Hindlimb muscle (tissue), 1 donor: ENCODE measurements at regions not wholly inside any gene's neighbourhood (a gene's known extent, or its start where the extent isn't known, plus 50 kb on each side); places are given as distances from the start of the nearest gene placed in this dataset.
A peak's percentile ranks its signal among the peaks of the same experiment; 100 is the strongest.

Experiments used
- DNase-seq: peaks from one replicate; pipeline ENCODE4 v3.0.0-alpha.2; 2013

DNA sequence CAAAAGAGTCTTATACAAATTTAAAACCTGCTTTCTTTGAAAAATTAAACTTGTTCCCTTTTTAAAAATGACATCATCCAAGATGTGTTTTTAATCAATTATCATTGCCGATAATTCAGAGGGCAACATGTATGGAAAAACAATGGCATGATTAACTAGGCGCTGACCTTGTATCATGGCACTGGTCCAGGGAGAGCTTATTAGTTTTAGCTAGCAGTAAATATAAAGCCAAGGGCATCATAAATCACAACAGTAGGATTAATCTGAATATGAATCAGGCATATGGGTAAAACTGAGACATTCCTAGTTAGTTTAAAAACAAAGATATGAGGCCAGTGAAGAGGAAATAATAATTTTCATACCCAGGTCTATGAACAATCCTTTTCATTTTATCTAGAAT, 374.0 kb downstream of the HDGFL1 start:
- DNase-seq, result no peak

DNA sequence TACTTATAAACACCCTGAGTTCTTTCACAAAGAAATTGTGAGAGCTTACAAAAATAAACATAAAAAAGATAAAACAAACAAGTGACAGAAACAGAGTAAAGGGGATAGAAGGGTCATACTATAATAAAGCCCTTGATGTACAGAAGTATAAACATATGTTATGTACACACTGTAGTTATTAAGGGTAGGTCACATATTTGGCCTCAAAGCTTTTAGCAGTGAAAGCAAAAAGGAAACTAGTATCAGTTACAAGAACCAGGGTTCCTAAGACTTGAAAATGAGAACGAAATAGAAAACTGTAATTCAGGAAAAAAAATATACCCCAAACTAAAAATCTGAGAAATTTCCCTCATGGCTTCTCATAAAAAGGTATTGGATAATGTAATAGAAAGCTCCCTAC, 380.6 kb downstream of the HDGFL1 start:
- DNase-seq, result no peak

DNA sequence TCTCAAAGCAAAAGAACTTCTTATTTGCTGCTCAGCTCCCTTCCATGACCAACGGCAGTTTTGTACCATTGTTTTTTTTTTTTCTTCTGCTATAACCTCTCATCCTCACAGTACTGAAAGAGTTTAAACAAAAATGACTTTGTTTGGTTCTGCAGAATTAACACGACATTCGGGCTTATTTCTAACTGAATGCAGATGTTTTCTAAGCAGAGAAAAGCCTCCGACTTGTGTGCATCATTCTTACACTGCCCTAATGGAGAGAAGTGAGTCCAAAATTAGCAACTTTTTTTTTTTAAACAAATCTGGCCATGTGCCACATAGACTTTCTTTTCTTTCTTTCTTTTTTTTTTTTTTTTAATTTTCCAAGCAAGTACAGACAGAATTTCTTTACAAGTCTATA, 382.7 kb downstream of the HDGFL1 start:
- no peak for DNase-seq

DNA sequence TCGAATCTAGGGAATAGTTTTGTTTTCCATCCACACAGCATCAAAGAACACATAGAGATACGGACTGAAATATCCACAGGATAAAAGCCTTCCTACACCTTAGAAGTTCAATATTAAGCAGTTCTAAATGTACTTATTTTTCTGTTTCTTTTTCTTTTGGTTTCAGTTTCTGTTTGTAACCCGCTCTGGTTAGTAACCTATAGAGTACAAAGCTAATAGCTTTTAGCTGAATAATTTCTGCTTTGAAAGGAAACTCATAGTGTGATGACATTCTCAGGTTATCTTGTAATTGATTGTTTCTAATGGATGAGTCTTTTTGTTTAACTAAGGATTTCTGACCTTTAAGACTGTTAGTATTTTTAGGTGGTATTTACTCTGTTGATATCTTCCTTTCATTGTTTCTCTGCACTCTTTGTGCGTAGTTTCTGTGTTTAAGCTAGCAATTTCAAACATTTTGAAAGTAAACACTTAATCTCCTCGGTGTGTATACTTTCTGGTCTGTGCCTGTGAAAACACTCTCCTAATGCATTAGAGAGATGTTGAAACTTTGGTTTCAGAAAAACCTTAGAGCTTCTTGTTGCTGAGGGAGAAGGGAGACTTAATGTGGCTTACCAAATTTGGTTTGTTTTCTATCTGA, 385.5 kb downstream of the HDGFL1 start:
- no peak for DNase-seq

GRCh38 chr6:22956029-22956681, 386.8 kb downstream of the HDGFL1 start:
- no peak for DNase-seq

DNA sequence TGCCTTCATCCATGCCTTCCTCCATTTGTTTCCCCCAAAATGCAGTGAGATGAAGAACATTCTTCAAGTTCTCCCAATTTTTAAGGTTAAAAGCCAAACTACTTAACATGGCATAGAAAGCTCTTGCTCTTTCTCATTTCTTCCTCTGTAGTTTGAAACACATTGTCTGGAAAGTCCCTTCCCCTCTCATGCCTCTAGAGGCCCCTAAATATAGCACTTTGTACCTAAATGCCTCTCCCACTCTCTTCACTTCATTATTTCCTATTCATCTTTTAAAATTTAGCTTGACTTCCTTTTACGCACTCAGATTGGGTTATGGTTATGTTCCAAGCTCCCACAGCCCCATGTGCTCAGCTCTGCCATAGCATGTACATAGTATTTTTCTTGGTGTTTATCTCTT, 389.3 kb downstream of the HDGFL1 start:
- no peak for DNase-seq

DNA sequence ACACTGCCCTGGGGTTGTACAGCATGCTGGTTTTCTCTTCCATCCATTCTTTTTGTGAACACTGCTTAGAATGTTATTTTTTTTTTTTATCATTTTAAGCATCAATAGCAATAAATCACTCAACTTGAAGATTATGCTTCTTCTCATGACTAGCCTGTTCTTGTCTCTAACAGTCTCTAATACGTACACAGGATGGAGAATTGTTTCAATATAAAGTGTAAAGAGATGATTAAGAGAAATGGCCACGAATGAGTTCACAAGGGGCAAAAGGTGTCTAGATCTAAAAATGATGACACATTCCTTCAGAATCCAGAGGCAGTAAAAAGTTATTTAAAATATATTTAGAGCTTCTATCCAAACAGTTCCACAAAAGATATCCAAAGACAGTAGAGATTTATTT, 390.2 kb downstream of the HDGFL1 start:
- DNase-seq, result no peak

- DNase-seq, result no peak
These were observed 395.0 kb downstream of the HDGFL1 start for GRCh38 chr6:22964334-22964733.

GRCh38 chr6:22965889-22966288, 396.5 kb downstream of the HDGFL1 start:
- no peak for DNase-seq

DNA sequence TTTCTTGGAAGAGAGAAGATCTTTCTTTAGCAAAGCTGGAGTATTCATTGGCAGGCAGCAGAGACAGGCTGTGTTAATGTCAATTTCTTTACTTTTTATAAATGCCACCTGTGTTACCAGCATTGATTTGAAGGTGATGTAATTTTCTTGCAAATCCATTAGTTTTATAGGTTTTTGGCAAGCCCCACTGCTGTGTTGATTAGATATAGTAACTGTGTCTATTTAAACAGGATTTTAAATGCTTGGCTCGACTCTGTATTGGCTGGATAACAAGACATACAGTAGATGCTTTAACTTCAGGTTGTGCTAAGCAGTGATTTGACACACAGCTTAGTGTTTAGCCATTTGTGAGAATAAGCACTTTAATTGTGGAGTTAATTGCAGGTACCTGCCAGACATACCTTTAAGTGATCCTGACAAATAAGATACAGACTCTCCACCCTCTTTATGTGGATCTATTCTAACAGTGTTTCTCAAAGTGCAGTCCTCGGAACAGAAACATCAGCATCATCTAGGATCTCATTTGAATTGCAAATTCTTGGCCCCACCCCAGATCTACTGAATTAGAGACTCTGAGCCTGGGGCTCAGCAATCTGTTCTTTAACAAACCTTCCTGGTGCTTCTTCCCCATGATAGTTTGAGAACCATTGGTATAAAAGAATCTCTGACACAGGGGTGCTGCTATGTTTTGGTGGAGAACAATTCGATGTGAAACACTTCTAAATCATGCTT, 397.5 kb downstream of the HDGFL1 start:
- DNase-seq, result peak; percentile 26

- no peak for DNase-seq
These were observed 400.6 kb downstream of the HDGFL1 start for GRCh38 chr6:22970004-22970403.

GRCh38 chr6:22972771-22973170, 403.4 kb downstream of the HDGFL1 start:
- no peak for DNase-seq

DNA sequence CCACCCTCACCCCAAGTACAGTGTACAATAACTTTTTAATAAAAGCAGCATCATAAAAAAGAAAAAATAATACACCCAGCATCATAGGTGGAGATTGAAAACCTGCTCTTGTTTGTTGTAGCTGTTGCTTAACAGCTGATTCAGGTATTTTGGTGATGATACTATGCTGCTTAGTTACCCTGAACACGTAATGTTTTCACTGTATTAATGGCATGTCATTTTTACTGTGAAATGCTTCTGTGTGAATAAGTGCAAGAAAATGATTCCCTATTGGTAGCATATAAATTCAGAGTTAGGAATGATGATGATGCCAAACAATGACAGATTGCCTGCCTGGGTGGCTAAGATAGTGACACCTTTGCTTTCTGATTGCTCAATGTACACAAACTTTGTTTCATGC, 405.7 kb downstream of the HDGFL1 start:
- no peak for DNase-seq

- no peak for DNase-seq
These were observed 411.1 kb downstream of the HDGFL1 start for GRCh38 chr6:22980446-22980845.

GRCh38 chr6:23002044-23002619, 432.8 kb downstream of the HDGFL1 start:
- no peak for DNase-seq

GRCh38 chr6:23003671-23004467, 434.5 kb downstream of the HDGFL1 start:
- DNase-seq, result peak; percentile 81

GRCh38 chr6:23006656-23007055, 437.3 kb downstream of the HDGFL1 start:
- DNase-seq, result no peak

DNA sequence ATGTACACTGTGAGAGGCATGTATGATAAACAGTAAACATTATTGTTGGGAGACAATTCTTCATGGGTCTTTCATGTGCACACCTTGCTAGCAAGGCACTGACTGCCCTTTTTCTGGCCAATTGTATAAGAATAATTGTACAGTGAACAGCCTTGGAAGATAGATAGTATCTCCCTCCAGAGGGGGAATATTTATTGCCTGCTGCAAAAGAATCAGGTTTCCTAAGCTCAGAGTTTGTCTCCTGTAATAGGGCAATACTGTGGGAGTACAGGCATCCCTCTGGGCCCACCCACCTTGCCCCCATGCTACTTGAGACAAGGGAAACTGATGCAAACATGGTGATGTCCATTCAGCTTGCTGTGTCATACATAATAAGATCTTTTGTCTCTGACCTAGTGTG, 442.2 kb downstream of the HDGFL1 start:
- no peak for DNase-seq

DNA sequence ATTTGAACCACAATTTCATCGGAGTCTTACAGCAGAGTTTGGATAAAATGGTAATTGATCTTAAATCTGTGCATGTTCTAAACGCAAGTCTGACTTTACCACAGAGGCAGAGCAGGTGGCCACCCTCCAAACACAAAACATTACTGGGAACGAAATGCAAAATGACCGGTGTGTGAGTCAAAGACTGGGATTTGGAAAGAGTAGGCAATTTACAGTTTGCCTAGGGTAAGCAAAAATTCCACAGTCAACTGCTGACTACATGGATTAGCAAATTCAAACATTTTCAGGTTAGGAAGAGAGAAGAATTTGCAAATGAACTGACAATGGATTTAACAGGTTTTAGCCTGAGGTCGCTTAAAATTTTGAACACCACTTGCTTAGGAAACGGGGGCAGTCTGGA, 444.4 kb downstream of the HDGFL1 start:
- DNase-seq, result peak; percentile 32

DNA sequence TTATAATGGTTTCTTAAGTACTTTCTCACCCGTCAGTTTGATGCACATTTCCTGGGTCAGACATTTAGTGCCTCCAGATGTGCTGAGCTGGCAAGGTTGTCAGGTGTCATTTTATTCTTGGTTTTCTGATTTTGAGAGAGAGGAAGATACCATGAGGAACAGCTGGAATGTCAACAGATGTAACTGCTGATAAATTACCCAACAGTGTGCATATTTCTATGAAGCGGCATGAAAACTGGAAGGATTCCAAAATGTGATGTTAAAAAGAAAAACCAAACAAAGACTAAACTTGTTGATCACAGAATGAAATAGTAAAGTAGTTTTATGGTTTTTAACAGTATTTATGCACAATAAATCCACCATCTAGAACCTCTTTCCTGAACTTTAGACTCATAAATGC, 447.3 kb downstream of the HDGFL1 start:
- no peak for DNase-seq

DNA sequence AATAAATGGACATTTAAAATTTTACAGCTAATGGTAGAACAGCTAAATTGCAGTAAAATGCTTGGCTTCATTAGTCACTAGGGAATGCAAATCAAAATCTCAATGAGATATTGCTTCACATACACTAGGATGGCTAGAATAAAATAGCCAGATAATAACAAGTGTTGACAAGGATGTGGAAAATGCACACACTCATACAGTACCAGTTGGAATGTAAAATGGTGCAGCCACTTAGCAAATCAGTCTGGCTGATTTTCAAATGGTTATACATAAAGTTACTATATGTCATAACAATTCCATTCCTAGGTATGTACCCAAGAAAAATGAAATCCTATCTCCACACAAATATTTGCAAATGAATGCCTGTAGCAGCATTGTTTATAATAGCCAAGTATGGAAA, 452.1 kb downstream of the HDGFL1 start:
- DNase-seq, result no peak

GRCh38 chr6:23027281-23027680, 457.9 kb downstream of the HDGFL1 start:
- DNase-seq, result no peak

GRCh38 chr6:23031986-23032385, 462.6 kb downstream of the HDGFL1 start:
- no peak for DNase-seq
